Testis (tissue), 2 donors: ENCODE measurements at regions not wholly inside any gene's neighbourhood (a gene's known extent, or its start where the extent isn't known, plus 50 kb on each side); places are given as distances from the start of the nearest gene placed in this dataset.
A peak's percentile ranks its signal among the peaks of the same experiment; 100 is the strongest.
"Not testable (repeated sequence)": the region's sequence is repeated elsewhere in the genome, so short reads cannot be mapped to it uniquely, and the experiment has no call there.

Experiments used
- DNase-seq: peaks from one replicate; pipeline ENCODE4 v3.0.0-alpha.2; 2019
- H3K27ac ChIP-seq, 2 donors: fragments of 200-600 bp; sonication (generic); one replicate each; pipeline ENCODE4 v1.5.1; 2019
- H3K27me3 ChIP-seq: fragments of 200-600 bp; sonication (generic); one replicate; pipeline ENCODE4 v1.5.1; 2019
- H3K36me3 ChIP-seq: fragments of 200-600 bp; sonication (generic); one replicate; pipeline ENCODE4 v1.5.1; 2017; ENCODE audit warnings: low read depth; ENCODE audit errors: missing control alignments
- H3K4me1 ChIP-seq: fragments of 200-600 bp; sonication (generic); one replicate; pipeline ENCODE4 v1.5.1; 2019
- H3K4me3 ChIP-seq, 2 donors: fragments of 200-600 bp; sonication (generic); one replicate each; pipeline ENCODE4 v1.5.1; 2017 to 2019
- H3K9me3 ChIP-seq: fragments of 200-600 bp; sonication (generic); one replicate; pipeline ENCODE4 v1.5.1; 2017
- CTCF ChIP-seq, 3 experiments: fragments of 450-650 bp in 2 of 3; fragments of 200-600 bp in 1 of 3; sonication (generic) in 1 of 3; IDR thresholded peaks; one replicate each; pipeline ENCODE4 v1.5.1; 2016 to 2019; ENCODE audit warnings: antibody characterized with exemption in 3 of 3, mild to moderate bottlenecking in 2 of 3, moderate library complexity in 1 of 3
- POLR2A ChIP-seq: fragments of 450-650 bp; IDR thresholded peaks from one replicate; pipeline ENCODE4 v1.6.1; 2017; ENCODE audit warnings: antibody characterized with exemption, mild to moderate bottlenecking, moderate library complexity
- WGBS, 2 donors: methylation state at CpG; one replicate each; pipeline ENCODE4 v1.1.5; 2018; 5-methylcytosine and 5-hydroxymethylcytosine counted together
- intact Hi-C: fragments of 100-400 bp; cut with DNase I; formaldehyde crosslinking; loops from one replicate; pipeline ENCODE4 v1.15.1; 2023; ENCODE audit warnings: low total_unique reads

GRCh38 chr12:19910681-19911080 is 457.7 kb upstream of the PDE3A start:
- TF ChIP-seq CTCF (IDR thresholded peaks at IDR 0.05) (no peak), POLR2A (no peak)
- WGBS, 2 donors, result 65 to 88% methylated on average over 3 of the region's 3 CpGs
- no peak for DNase-seq
- intact Hi-C loops, result no loop called here
- Histone ChIP-seq H3K4me3 (no peak overlapping the region), H3K36me3 (no peaks in the 10 kb centered on the region), H3K9me3 (no peaks in the 10 kb centered on the region), H3K27me3 (no peaks in the 10 kb centered on the region), H3K4me1 (no peaks in the 10 kb centered on the region), H3K27ac (no peak overlapping the region)

- Histone ChIP-seq H3K9me3 (no peaks in the 10 kb centered on the region), H3K27me3 (no peaks in the 10 kb centered on the region), H3K36me3 (no peaks in the 10 kb centered on the region), H3K4me3 (no peak overlapping the region), H3K27ac (no peak overlapping the region), H3K4me1 (no peaks in the 10 kb centered on the region)
- intact Hi-C loops, result no loop called here
- no peak for TF ChIP-seq POLR2A
- no peak for TF ChIP-seq CTCF (IDR thresholded peaks at IDR 0.05)
- WGBS, 2 donors, result 74 to 80% methylated on average over 5 of the region's 5 CpGs
- no peak for DNase-seq
Observed at GRCh38 chr12:19912991-19913390, 455.3 kb upstream of the PDE3A start.

- H3K36me3 ChIP-seq, result no peaks in the 10 kb centered on the region
- H3K27ac ChIP-seq, result no peak overlapping the region
- intact Hi-C loops, result no loop called here
- H3K27me3 ChIP-seq, result no peaks in the 10 kb centered on the region
- no peak for TF ChIP-seq POLR2A
- TF ChIP-seq CTCF (IDR thresholded peaks at IDR 0.05), result peak; percentile 43 to 64 (median 56)
- H3K4me1 ChIP-seq, result no peaks in the 10 kb centered on the region
- H3K4me3 ChIP-seq, result no peak overlapping the region
- no peaks in the 10 kb centered on the region for H3K9me3 ChIP-seq
- 64 to 78% methylated on average over 3 of the region's 3 CpGs for WGBS, 2 donors
- no peak for DNase-seq
Observed at GRCh38 chr12:19915392-19916195, 452.7 kb upstream of the PDE3A start.

GRCh38 chr12:19916196-19916753 is 452.1 kb upstream of the PDE3A start:
- Histone ChIP-seq H3K4me1 (no peaks in the 10 kb centered on the region), H3K9me3 (no peaks in the 10 kb centered on the region), H3K27ac (no peak overlapping the region), H3K4me3 (no peak overlapping the region), H3K36me3 (no peaks in the 10 kb centered on the region), H3K27me3 (no peaks in the 10 kb centered on the region)
- TF ChIP-seq CTCF (IDR thresholded peaks at IDR 0.05) (no peak), POLR2A (no peak)
- intact Hi-C loops, result no loop called here
- WGBS, 2 donors, result 33 to 65% methylated on average over 1 of the region's 1 CpG
- no peak for DNase-seq

- Histone ChIP-seq H3K4me3 (no peak overlapping the region), H3K9me3 (no peaks in the 10 kb centered on the region), H3K27me3 (no peaks in the 10 kb centered on the region), H3K27ac (no peak overlapping the region), H3K36me3 (no peaks in the 10 kb centered on the region), H3K4me1 (no peaks in the 10 kb centered on the region)
- WGBS, 2 donors, result 83 to 84% methylated on average over 3 of the region's 3 CpGs
- intact Hi-C loops, result no loop called here
- DNase-seq, result no peak
- TF ChIP-seq POLR2A (no peak), CTCF (IDR thresholded peaks at IDR 0.05) (no peak)
Observed at GRCh38 chr12:19916974-19917373, 451.4 kb upstream of the PDE3A start.

GRCh38 chr12:19921716-19922115 is 446.6 kb upstream of the PDE3A start:
- H3K9me3 ChIP-seq, H3K27me3 ChIP-seq, intact Hi-C loops, H3K36me3 ChIP-seq, H3K27ac ChIP-seq, H3K4me3 ChIP-seq, H3K4me1 ChIP-seq, DNase-seq: not testable (repeated sequence)
- WGBS, 2 donors, result 94 to 96% methylated on average over 2 of the region's 2 CpGs
